Brain microvascular endothelial cell (primary cell): ENCODE measurements at regions not wholly inside any gene's neighbourhood (a gene's known extent, or its start where the extent isn't known, plus 50 kb on each side); places are given as distances from the start of the nearest gene placed in this dataset.
"Not testable (repeated sequence)": the region's sequence is repeated elsewhere in the genome, so short reads cannot be mapped to it uniquely, and the experiment has no call there.

ENCODE experiments used
- DNase-seq: peaks from one replicate; pipeline ENCODE4 v3.0.0-alpha.2; 2020
- H3K27ac ChIP-seq: fragments of 250-450 bp; sonication (Bioruptor Pico); 2 replicates; pipeline ENCODE4 v1.5.1; 2020; ENCODE audit warnings: mild to moderate bottlenecking, moderate library complexity
- H3K27me3 ChIP-seq: fragments of 250-450 bp; sonication (Bioruptor Pico); replicated peaks from 2 replicates; pipeline ENCODE4 v1.5.1; 2020; ENCODE audit warnings: mild to moderate bottlenecking
- H3K36me3 ChIP-seq: fragments of 250-450 bp; sonication (Bioruptor Pico); replicated peaks from 2 replicates; pipeline ENCODE4 v1.5.1; 2020; ENCODE audit warnings: mild to moderate bottlenecking
- H3K4me3 ChIP-seq: 2 replicates; pipeline ENCODE4 v1.5.1; 2011; ENCODE audit warnings: low read depth, mild to moderate bottlenecking, control low read depth, low read length, moderate library complexity
- CTCF ChIP-seq: IDR thresholded peaks from 2 replicates; pipeline ENCODE4 v1.5.1; 2011; ENCODE audit warnings: low read depth, mild to moderate bottlenecking, moderate library complexity, low read length, control low read depth, inconsistent platforms; ENCODE audit errors: missing control alignments
- in situ Hi-C: cut with HindIII; loops from 2 replicates; pipeline ENCODE4 v1.10.0; 2017; ENCODE audit warnings: low sequenced_read_pairs, low pct_ligation_motif_present

DNA sequence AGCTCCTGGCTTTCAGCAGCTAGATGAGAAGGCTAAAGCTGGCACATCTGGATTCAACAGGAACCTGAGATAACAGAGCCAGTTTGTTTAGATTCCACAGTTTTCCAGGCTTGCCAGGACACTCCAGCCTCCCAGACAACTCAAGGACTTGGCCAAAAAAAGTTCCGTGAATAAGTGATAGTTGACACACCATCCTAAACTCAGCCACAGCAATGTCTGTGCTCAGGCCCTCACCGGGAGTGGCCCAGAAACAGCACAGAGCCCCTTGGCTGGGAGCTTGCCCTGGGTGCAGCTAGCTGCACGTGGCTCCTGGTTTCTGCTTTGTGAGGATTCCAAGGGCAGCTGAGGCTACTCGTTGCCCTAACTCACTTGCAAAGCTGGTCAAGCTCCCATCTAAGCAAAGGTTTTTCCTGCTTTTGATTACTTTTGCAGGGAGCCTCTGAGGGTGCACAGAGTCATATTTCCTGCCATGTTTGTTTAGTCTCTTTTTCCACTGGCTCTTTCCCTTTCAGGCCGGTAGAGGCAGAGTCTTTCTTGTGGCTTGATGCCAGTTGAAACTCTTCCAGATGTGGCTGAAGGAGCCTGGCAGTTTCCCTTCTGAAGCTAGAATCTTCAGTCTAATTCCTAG lies 118.3 kb upstream of the ECI2 start:
- DNase-seq: peak; percentile 69
- H3K27ac ChIP-seq: no peak overlapping the region

DNA sequence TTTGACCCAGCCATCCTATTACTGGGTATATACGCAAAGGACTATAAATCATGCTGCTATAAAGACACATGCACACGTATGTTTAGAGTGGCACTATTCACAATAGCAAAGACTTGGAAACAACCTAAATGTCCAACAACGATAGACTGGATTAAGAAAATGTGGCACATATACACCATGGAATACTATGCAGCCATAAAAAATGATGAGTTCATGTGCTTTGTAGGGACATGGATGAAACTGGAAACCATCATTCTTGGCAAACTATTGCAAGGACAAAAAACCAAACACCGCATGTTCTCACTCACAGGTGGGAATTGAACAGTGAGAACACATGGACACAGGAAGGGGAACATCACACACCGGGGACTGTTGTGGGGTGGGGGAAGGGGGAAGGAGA lies 117.1 kb upstream of the ECI2 start:
- H3K4me3 ChIP-seq, H3K27me3 ChIP-seq, H3K36me3 ChIP-seq, H3K27ac ChIP-seq, DNase-seq, in situ Hi-C loops: not testable (repeated sequence)

More for the DNA sequence above, 118.3 kb upstream of the ECI2 start:
- Histone ChIP-seq H3K4me3 (no peak overlapping the region), H3K27me3 (no peaks in the 10 kb centered on the region), H3K36me3 (no peaks in the 10 kb centered on the region)
- in situ Hi-C loops: no loop called here
- peak; percentile 84 for TF ChIP-seq CTCF

DNA sequence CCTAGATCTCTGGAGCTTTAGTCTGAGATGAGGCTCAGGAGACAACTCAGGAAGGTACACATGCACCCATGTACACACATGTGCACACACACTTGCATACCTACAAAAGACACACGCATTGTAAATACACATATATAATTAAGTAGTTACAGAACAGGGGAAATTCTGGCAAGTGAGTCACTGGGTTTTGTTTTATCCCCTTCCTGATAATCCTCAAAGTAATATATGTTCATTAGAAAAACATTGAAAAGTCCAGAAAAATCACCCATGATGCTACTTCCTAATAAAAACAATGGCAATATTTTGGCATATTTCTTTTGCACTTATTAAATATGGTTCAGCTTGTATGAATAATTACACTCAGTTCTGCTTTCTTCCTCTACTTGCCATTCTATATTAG lies 115.3 kb upstream of the ECI2 start:
- H3K36me3 ChIP-seq: no peaks in the 10 kb centered on the region
- no peak overlapping the region for H3K27ac ChIP-seq
- H3K4me3 ChIP-seq: no peak overlapping the region
- no peak for TF ChIP-seq CTCF
- H3K27me3 ChIP-seq: no peaks in the 10 kb centered on the region
- in situ Hi-C loops: no loop called here
- no peak for DNase-seq

DNA sequence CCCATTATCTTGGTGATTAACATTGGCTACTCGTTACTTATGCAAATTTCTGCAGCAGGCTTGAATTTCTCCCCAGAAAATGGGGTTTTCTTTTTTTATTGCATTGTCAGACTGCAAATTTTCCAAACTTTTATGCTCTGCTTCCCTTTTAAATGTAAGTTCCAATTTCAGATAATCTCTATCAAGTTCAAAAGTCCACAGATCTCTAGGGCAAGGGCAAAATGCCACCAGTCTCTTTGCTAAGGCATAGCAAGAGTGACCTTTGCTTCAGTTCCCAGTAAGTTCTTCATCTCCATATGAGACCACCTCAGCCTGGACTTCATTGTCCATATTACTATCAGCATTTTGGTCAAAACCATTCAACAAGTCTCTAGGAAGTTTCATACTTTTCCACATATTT lies 108.5 kb upstream of the ECI2 start:
- H3K27ac ChIP-seq, in situ Hi-C loops, DNase-seq, H3K27me3 ChIP-seq, H3K4me3 ChIP-seq, H3K36me3 ChIP-seq: not testable (repeated sequence)

- Histone ChIP-seq H3K27ac (no peak overlapping the region), H3K4me3 (no peak overlapping the region), H3K36me3 (no peaks in the 10 kb centered on the region), H3K27me3 (no peaks in the 10 kb centered on the region)
- TF ChIP-seq CTCF: no peak
- DNase-seq: no peak
- in situ Hi-C loops: no loop called here
Observed at GRCh38 chr6:4243237-4243636, 107.9 kb upstream of the ECI2 start.

DNA sequence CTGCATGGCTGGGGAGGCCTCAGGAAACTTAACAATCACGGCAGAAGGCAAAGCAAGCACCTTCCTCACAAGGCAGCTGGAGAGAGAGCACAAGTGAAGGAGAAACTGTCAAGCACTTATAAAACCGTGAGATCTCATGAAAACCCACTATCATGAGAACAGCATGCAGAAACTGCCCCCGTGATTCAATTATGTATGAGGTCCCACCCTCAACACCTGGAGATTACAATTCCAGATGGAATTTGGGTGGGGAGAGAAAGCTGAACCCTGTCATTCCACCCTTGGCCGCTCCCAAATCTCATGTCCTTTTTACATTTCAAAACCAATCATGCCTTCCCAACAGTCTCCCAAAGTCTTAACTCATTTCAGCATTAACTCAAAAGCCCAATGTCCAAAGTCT lies 107.2 kb upstream of the ECI2 start:
- in situ Hi-C loops: no loop called here
- no peak for TF ChIP-seq CTCF
- H3K27ac ChIP-seq: no peak overlapping the region

GRCh38 chr6:4240148-4240547 lies 104.8 kb upstream of the ECI2 start:
- Histone ChIP-seq H3K27ac (no peak overlapping the region), H3K36me3 (no peaks in the 10 kb centered on the region), H3K27me3 (no peaks in the 10 kb centered on the region), H3K4me3 (no peak overlapping the region)
- TF ChIP-seq CTCF: no peak
- DNase-seq: no peak
- in situ Hi-C loops: no loop called here

More for the DNA sequence above, 107.2 kb upstream of the ECI2 start:
- H3K36me3 ChIP-seq: no peaks in the 10 kb centered on the region
- no peak for DNase-seq
- no peak overlapping the region for H3K4me3 ChIP-seq
- no peaks in the 10 kb centered on the region for H3K27me3 ChIP-seq
